ENCODE measurements at regions not wholly inside any gene's neighbourhood (a gene's known extent, or its start where the extent isn't known, plus 50 kb on each side); places are given as distances from the start of the nearest gene placed in this dataset.

- DNase-seq = no peak
- H3K27ac ChIP-seq = no peak overlapping the region
- no peaks in the 10 kb centered on the region for H3K79me2 ChIP-seq (ENCODE audit: low read depth)
- H3K36me3 ChIP-seq (ENCODE audit: low read depth) = no peaks in the 10 kb centered on the region
- no peaks in the 10 kb centered on the region for H3F3A ChIP-seq (ENCODE audit: insufficient read depth, low read depth)
- CTCF ChIA-PET = no interaction called here
- TF ChIP-seq CTCF (conservative IDR thresholded peaks at IDR 0.05) = no peak
- no peak for TF ChIP-seq EZH2 (IDR thresholded peaks at IDR 0.05; ENCODE audit: low read depth)
- intact Hi-C loops (cut with micrococcal nuclease; ENCODE audit: unreplicated experiment) = no loop called here
- no peak overlapping the region for H3K4me3 ChIP-seq
- H3K4me2 ChIP-seq = no peak overlapping the region
- 0 out of 2 replicates have a peak, but pooled peaks cover 4% of the 10 kb centered on the region for H3K9me3 ChIP-seq (ENCODE audit: insufficient read depth, low read depth)
- no TSS peak for BruUV-seq (replicated peaks)
- POLR2A ChIA-PET (ENCODE audit: unreplicated experiment) = no interaction called here
- no peaks in the 10 kb centered on the region for H3K4me1 ChIP-seq (replicated peaks; ENCODE audit: insufficient read depth)
- H3K9me2 ChIP-seq (ENCODE audit: insufficient read depth) = no peaks in the 10 kb centered on the region
- H3K27me3 ChIP-seq (ENCODE audit: insufficient read depth, low read depth) = no peaks in the 10 kb centered on the region
- H2AFZ ChIP-seq = no peak overlapping the region
- no peaks in the 10 kb centered on the region for H4K20me1 ChIP-seq (ENCODE audit: insufficient read depth)
Measured at GRCh38 chr7:13797545-13797944, 191.9 kb downstream of the ETV1 start.

- Histone ChIP-seq H3K4me2 (no peak overlapping the region), H3F3A (ENCODE audit: insufficient read depth, low read depth) (no peaks in the 10 kb centered on the region), H3K4me3 (no peak overlapping the region), H3K27me3 (ENCODE audit: insufficient read depth, low read depth) (no peaks in the 10 kb centered on the region), H3K36me3 (ENCODE audit: low read depth) (no peaks in the 10 kb centered on the region), H4K20me1 (ENCODE audit: insufficient read depth) (no peaks in the 10 kb centered on the region), H3K79me2 (ENCODE audit: low read depth) (no peaks in the 10 kb centered on the region), H3K9me2 (ENCODE audit: insufficient read depth) (no peaks in the 10 kb centered on the region), H2AFZ (0 out of 2 replicates have a peak overlapping the region, but pooled peaks have one; percentile 10), H3K27ac (no peak overlapping the region), H3K9me3 (ENCODE audit: insufficient read depth, low read depth) (0 out of 2 replicates have a peak, but pooled peaks cover 4% of the 10 kb centered on the region), H3K4me1 (replicated peaks; ENCODE audit: insufficient read depth) (no peaks in the 10 kb centered on the region)
- BruUV-seq (replicated peaks) = no TSS peak
- DNase-seq = no peak
- ChIA-PET POLR2A (ENCODE audit: unreplicated experiment) (no interaction called here), CTCF (no interaction called here)
- intact Hi-C loops (cut with micrococcal nuclease; ENCODE audit: unreplicated experiment) = no loop called here
- TF ChIP-seq EZH2 (IDR thresholded peaks at IDR 0.05; ENCODE audit: low read depth) (no peak), CTCF (conservative IDR thresholded peaks at IDR 0.05) (no peak)
Measured at GRCh38 chr7:13800694-13801448, 188.6 kb downstream of the ETV1 start.

- no peak overlapping the region for H2AFZ ChIP-seq
- POLR2A ChIA-PET (ENCODE audit: unreplicated experiment) = no interaction called here
- no peak for DNase-seq
- H4K20me1 ChIP-seq (ENCODE audit: insufficient read depth) = no peaks in the 10 kb centered on the region
- no peak overlapping the region for H3K4me2 ChIP-seq
- H3F3A ChIP-seq (ENCODE audit: insufficient read depth, low read depth) = no peaks in the 10 kb centered on the region
- H3K36me3 ChIP-seq (ENCODE audit: low read depth) = no peaks in the 10 kb centered on the region
- CTCF ChIA-PET = no interaction called here
- no peak overlapping the region for H3K27ac ChIP-seq
- no peaks in the 10 kb centered on the region for H3K27me3 ChIP-seq (ENCODE audit: insufficient read depth, low read depth)
- H3K4me3 ChIP-seq = no peak overlapping the region
- no peaks in the 10 kb centered on the region for H3K79me2 ChIP-seq (ENCODE audit: low read depth)
- H3K9me2 ChIP-seq (ENCODE audit: insufficient read depth) = no peaks in the 10 kb centered on the region
- TF ChIP-seq EZH2 (IDR thresholded peaks at IDR 0.05; ENCODE audit: low read depth) (no peak), CTCF (conservative IDR thresholded peaks at IDR 0.05) (no peak)
- intact Hi-C loops (cut with micrococcal nuclease; ENCODE audit: unreplicated experiment) = no loop called here
- no peaks in the 10 kb centered on the region for H3K4me1 ChIP-seq (replicated peaks; ENCODE audit: insufficient read depth)
- 0 out of 2 replicates have a peak, but pooled peaks cover 4% of the 10 kb centered on the region for H3K9me3 ChIP-seq (ENCODE audit: insufficient read depth, low read depth)
- BruUV-seq (replicated peaks) = no TSS peak
Measured at GRCh38 chr7:13801669-13802068, 187.8 kb downstream of the ETV1 start.

Measured in PC-9 (cell line).